ENCODE measurements at regions not wholly inside any gene's neighbourhood (a gene's known extent, or its start where the extent isn't known, plus 50 kb on each side); places are given as distances from the start of the nearest gene placed in this dataset.

DNA sequence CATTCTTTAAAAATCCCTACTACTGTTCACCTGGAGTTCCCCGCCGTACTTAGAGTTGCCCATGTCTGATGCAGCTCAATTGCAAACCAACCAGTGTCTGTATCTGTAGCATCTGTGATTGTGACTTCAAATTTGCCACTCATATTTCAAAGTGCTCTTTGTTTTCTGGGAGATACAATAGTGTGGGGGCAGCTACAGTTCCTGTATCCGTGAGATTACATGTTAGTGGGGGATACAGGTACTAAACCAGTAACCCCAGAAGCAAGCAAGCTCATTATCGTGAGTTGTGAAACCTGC is 140.9 kb downstream of the ANKRD60 start:
- H3K27ac ChIP-seq = no peak overlapping the region
- no peak for TF ChIP-seq ZFX (IDR thresholded peaks at IDR 0.05)
- TF ChIP-seq, protein P1, sequence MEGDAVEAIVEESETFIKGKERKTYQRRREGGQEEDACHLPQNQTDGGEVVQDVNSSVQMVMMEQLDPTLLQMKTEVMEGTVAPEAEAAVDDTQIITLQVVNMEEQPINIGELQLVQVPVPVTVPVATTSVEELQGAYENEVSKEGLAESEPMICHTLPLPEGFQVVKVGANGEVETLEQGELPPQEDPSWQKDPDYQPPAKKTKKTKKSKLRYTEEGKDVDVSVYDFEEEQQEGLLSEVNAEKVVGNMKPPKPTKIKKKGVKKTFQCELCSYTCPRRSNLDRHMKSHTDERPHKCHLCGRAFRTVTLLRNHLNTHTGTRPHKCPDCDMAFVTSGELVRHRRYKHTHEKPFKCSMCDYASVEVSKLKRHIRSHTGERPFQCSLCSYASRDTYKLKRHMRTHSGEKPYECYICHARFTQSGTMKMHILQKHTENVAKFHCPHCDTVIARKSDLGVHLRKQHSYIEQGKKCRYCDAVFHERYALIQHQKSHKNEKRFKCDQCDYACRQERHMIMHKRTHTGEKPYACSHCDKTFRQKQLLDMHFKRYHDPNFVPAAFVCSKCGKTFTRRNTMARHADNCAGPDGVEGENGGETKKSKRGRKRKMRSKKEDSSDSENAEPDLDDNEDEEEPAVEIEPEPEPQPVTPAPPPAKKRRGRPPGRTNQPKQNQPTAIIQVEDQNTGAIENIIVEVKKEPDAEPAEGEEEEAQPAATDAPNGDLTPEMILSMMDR (conservative IDR thresholded peaks at IDR 0.05) = peak; percentile 27

DNA sequence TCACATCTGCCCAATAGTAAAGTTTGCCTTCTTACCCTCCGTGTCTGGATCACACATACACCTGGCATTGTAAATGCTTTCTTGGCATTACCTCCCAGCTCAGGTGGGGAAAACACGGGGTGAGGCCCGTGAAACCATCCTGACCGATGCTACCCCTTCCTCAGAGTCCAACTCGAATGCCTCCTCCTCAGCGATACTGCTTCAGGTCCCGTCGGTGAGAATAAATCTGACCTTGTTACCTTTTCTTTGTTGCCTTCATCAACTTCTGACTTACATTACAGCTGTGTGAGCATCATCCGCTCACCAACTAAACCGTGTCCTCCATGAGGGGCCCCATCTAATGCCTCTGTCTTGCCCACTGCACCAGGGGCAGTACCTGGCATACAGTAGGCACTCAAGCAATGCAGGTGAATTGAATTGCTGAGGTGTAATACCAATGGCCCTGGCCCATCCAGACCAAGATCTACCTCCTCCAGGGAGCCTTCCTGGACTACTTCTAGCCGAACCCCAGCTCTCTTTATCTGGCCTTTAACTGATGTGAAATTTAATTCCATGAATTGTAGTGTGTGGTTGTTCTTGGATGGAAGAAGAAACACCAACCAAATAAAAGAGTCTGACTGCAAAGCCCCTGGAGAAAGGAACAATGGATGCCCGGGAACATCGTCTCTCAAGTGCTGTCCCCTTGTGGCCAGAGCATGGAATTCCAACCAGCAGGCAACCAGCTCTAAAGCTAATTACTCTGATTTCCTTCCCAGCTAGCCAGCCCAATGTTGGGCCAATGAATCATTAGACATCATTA is 141.5 kb downstream of the ANKRD60 start:
- no peak overlapping the region for H3K27ac ChIP-seq
- TF ChIP-seq, protein P1 (conservative IDR thresholded peaks at IDR 0.05) = peak; percentile 98
- TF ChIP-seq ZFX (IDR thresholded peaks at IDR 0.05) = no peak

- no peak overlapping the region for H3K27ac ChIP-seq
- TF ChIP-seq, protein P1 (conservative IDR thresholded peaks at IDR 0.05) = no peak
- no peak for TF ChIP-seq ZFX (IDR thresholded peaks at IDR 0.05)
Measured at GRCh38 chr20:58084966-58085365, 143.5 kb downstream of the ANKRD60 start.

- H3K27ac ChIP-seq = no peak overlapping the region
- TF ChIP-seq, protein P1 (conservative IDR thresholded peaks at IDR 0.05) = no peak
- no peak for TF ChIP-seq ZFX (IDR thresholded peaks at IDR 0.05)
Measured at GRCh38 chr20:58084566-58084965, 143.9 kb downstream of the ANKRD60 start.

DNA sequence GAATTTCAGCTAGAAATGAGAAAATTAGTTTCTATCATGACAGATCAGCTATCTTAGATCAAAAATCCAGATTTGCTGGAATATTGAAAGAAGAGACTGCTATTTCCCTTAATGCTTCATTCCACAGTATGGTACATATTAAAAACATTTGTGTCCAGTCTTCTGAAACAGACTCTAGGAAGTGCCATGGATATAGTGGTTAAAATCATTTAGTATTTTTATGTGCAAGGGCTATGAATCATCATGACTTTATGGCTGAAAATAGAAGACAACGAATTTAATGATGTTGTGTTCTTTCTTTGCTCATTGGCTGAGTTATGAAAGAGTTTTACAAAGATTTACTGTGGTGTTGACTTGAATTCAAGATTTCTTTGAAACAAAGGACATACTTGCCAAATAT is 146.6 kb downstream of the ANKRD60 start:
- no peak overlapping the region for H3K27ac ChIP-seq
- TF ChIP-seq ZFX (IDR thresholded peaks at IDR 0.05) = no peak
- TF ChIP-seq, protein P1 (conservative IDR thresholded peaks at IDR 0.05) = no peak

GRCh38 chr20:58078741-58079522 is 149.5 kb downstream of the ANKRD60 start:
- peak overlapping the region; percentile 56 for H3K27ac ChIP-seq
- TF ChIP-seq, protein P1 (conservative IDR thresholded peaks at IDR 0.05) = no peak
- no peak for TF ChIP-seq ZFX (IDR thresholded peaks at IDR 0.05)

DNA sequence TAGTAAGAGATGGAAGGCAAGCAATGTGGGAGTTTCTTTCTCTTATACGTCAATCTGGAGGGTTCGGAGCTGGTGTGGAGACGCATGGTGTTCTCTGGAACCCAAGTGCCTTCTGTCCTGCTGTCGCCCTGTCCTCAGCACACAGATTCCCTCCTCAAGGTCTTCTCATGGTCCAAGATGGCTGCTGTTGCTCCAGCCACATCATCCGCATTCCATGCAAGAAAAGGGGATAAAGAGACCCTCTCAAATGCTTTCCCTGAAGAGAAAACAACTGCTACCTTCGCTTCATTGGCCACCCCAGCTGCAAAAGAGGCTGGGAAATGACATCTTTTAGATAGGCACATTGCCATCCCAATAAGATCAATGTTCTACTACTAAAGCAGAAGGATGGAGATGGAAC is 151.2 kb downstream of the ANKRD60 start:
- TF ChIP-seq, protein P1 (conservative IDR thresholded peaks at IDR 0.05) = no peak
- TF ChIP-seq ZFX (IDR thresholded peaks at IDR 0.05) = no peak
- H3K27ac ChIP-seq = no peak overlapping the region
